CD14-positive monocyte (primary cell): ENCODE measurements at regions not wholly inside any gene's neighbourhood (a gene's known extent, or its start where the extent isn't known, plus 50 kb on each side); places are given as distances from the start of the nearest gene placed in this dataset.
A peak's percentile ranks its signal among the peaks of the same experiment; 100 is the strongest.

ENCODE experiments used
- DNase-seq, 3 donors: peaks; one replicate each; pipeline ENCODE4 v3.0.0-alpha.2; 2011 to 2022
- H2AFZ ChIP-seq: 2 replicates; pipeline ENCODE4 v1.6.0; 2012; ENCODE audit warnings: mild to moderate bottlenecking, low read depth, low read length, inconsistent platforms; ENCODE audit not compliant: insufficient read depth, poor library complexity, severe bottlenecking
- H3K27ac ChIP-seq, 2 donors: 1 replicate in 1 of 2; 2 replicates in 1 of 2; pipeline ENCODE4 v1.5.1; 2012 to 2013; ENCODE audit warnings: low read length in 2 of 2, control low read depth in 1 of 2, inconsistent platforms in 1 of 2, low read depth in 1 of 2, mild to moderate bottlenecking in 1 of 2
- H3K27me3 ChIP-seq, 2 donors: one replicate each; pipeline versions ENCODE4 v1.6.0 to v1.6.1; 2011 to 2013; ENCODE audit warnings: low read length in 2 of 2; ENCODE audit not compliant: control insufficient read depth in 2 of 2, insufficient read depth in 2 of 2
- H3K36me3 ChIP-seq, 2 donors: replicated peaks in 1 of 2; 1 replicate in 1 of 2; 2 replicates in 1 of 2; pipeline versions ENCODE4 v1.5.1 to v1.6.1; 2012 to 2013; ENCODE audit warnings: low read length in 2 of 2, control low read depth in 1 of 2, inconsistent platforms in 1 of 2, mild to moderate bottlenecking in 1 of 2; ENCODE audit not compliant: insufficient read depth in 2 of 2, control insufficient read depth in 1 of 2
- H3K4me1 ChIP-seq, 2 donors: 1 replicate in 1 of 2; 2 replicates in 1 of 2; pipeline versions ENCODE4 v1.5.1 to v1.6.1; 2012 to 2013; ENCODE audit warnings: low read length in 2 of 2, control low read depth in 1 of 2, inconsistent platforms in 1 of 2, mild to moderate bottlenecking in 1 of 2, moderate library complexity in 1 of 2; ENCODE audit not compliant: insufficient read depth in 2 of 2, control insufficient read depth in 1 of 2
- H3K4me2 ChIP-seq: replicated peaks from 2 replicates; pipeline ENCODE3; 2012; ENCODE audit warnings: low read length, moderate library complexity, mild to moderate bottlenecking; ENCODE audit not compliant: poor library complexity, severe bottlenecking; ENCODE audit errors: extremely low read depth
- H3K4me3 ChIP-seq, 3 experiments: fragments of 200-600 bp in 1 of 3; sonication (generic) in 1 of 3; replicated peaks in 1 of 3; 1 replicate in 2 of 3; 2 replicates in 1 of 3; pipeline ENCODE4 v1.5.1; 2011 to 2013; ENCODE audit warnings: low read length in 3 of 3, mild to moderate bottlenecking in 3 of 3, control low read depth in 2 of 3, low read depth in 2 of 3, inconsistent platforms in 1 of 3, moderate library complexity in 1 of 3
- H3K79me2 ChIP-seq: 2 replicates; pipeline ENCODE4 v1.6.0; 2012; ENCODE audit warnings: mild to moderate bottlenecking, control low read depth, inconsistent platforms, low read length, moderate library complexity; ENCODE audit not compliant: insufficient read depth
- H3K9ac ChIP-seq: 2 replicates; pipeline ENCODE4 v1.6.0; 2017; ENCODE audit warnings: low read length, mild to moderate bottlenecking; ENCODE audit not compliant: insufficient read depth, poor library complexity, severe bottlenecking
- H3K9me3 ChIP-seq, 2 donors: replicated peaks in 1 of 2; 1 replicate in 1 of 2; 2 replicates in 1 of 2; pipeline versions ENCODE4 v1.5.1 to v1.6.1; 2012 to 2013; ENCODE audit warnings: low read length in 2 of 2, control low read depth in 1 of 2; ENCODE audit not compliant: control insufficient read depth in 1 of 2, insufficient read depth in 1 of 2
- H4K20me1 ChIP-seq: 2 replicates; pipeline ENCODE4 v1.6.0; 2012; ENCODE audit warnings: mild to moderate bottlenecking, low read length, control low read depth, moderate library complexity; ENCODE audit not compliant: insufficient read depth
- H3K27ac Mint-ChIP-seq, 7 donors: one replicate each; pipeline ENCODE4 v1.8.0; 2020; ENCODE audit warnings: mild to moderate bottlenecking in 7 of 7, mixed read lengths in 7 of 7, moderate library complexity in 6 of 7, inconsistent platforms in 2 of 7
- H3K27me3 Mint-ChIP-seq, 3 donors: one replicate each; pipeline ENCODE4 v1.8.0; 2021 to 2022; ENCODE audit warnings: low read depth in 3 of 3, mild to moderate bottlenecking in 3 of 3, mixed read lengths in 3 of 3, moderate library complexity in 3 of 3, inconsistent platforms in 1 of 3
- H3K36me3 Mint-ChIP-seq, 2 donors: one replicate each; pipeline ENCODE4 v1.8.0; 2020; ENCODE audit warnings: mixed read lengths in 2 of 2, inconsistent platforms in 1 of 2, mild to moderate bottlenecking in 1 of 2
- H3K4me1 Mint-ChIP-seq: one replicate; pipeline ENCODE4 v1.8.0; 2020; ENCODE audit warnings: mild to moderate bottlenecking, mixed read lengths
- H3K4me3 Mint-ChIP-seq, 2 donors: one replicate each; pipeline ENCODE4 v1.8.0; 2020; ENCODE audit warnings: mild to moderate bottlenecking in 2 of 2, mixed read lengths in 2 of 2, moderate library complexity in 1 of 2
- H3K9me3 Mint-ChIP-seq, 7 donors: one replicate each; pipeline ENCODE4 v1.8.0; 2020 to 2022; ENCODE audit warnings: mixed read lengths in 7 of 7, mild to moderate bottlenecking in 6 of 7, moderate library complexity in 6 of 7, inconsistent platforms in 2 of 7
- WGBS: methylation state at CpG from one replicate; pipeline ENCODE4 v1.1.5; 2013; ENCODE audit warnings: missing lambda C conversion rate; ENCODE audit not compliant: insufficient coverage; 5-methylcytosine and 5-hydroxymethylcytosine counted together
- intact Hi-C, 2 donors: fragments of 100-400 bp; cut with micrococcal nuclease; formaldehyde crosslinking; loops; one replicate each; pipeline versions ENCODE4 v1.15.0 to v1.15.1; 2023
- TF ChIP-seq, protein P1 (sequence below): fragments of 200-600 bp; IDR thresholded peaks from one replicate; pipeline ENCODE4 v1.8.0; 2022; ENCODE audit warnings: antibody characterized with exemption, mild to moderate bottlenecking

- Mint-ChIP-seq H3K27ac (no peak overlapping the region), H3K36me3 (no peaks in the 10 kb centered on the region), H3K9me3 (peaks cover 2 to 13% (median 6%) of the 10 kb centered on the region in 7 donors), H3K27me3 (peaks cover 9 to 17% (median 9%) of the 10 kb centered on the region in 3 donors), H3K4me1 (peaks cover 6% of the 10 kb centered on the region), H3K4me3 (no peak overlapping the region)
- Histone ChIP-seq H3K9me3 (peaks cover 0 to 9% of the 10 kb centered on the region in 2 donors), H3K4me2 (no peak overlapping the region), H3K9ac (no peak overlapping the region), H3K36me3 (no peaks in the 10 kb centered on the region), H3K79me2 (no peaks in the 10 kb centered on the region), H2AFZ (no peak overlapping the region), H3K4me1 (no peaks in the 10 kb centered on the region), H3K27ac (no peak overlapping the region), H3K4me3 (no peak overlapping the region), H4K20me1 (no peaks in the 10 kb centered on the region), H3K27me3 (peaks cover 2% of the 10 kb centered on the region in 2 donors)
- TF ChIP-seq, protein P1, sequence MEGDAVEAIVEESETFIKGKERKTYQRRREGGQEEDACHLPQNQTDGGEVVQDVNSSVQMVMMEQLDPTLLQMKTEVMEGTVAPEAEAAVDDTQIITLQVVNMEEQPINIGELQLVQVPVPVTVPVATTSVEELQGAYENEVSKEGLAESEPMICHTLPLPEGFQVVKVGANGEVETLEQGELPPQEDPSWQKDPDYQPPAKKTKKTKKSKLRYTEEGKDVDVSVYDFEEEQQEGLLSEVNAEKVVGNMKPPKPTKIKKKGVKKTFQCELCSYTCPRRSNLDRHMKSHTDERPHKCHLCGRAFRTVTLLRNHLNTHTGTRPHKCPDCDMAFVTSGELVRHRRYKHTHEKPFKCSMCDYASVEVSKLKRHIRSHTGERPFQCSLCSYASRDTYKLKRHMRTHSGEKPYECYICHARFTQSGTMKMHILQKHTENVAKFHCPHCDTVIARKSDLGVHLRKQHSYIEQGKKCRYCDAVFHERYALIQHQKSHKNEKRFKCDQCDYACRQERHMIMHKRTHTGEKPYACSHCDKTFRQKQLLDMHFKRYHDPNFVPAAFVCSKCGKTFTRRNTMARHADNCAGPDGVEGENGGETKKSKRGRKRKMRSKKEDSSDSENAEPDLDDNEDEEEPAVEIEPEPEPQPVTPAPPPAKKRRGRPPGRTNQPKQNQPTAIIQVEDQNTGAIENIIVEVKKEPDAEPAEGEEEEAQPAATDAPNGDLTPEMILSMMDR = no peak
- no peak for DNase-seq
- intact Hi-C loops = no loop called here
- WGBS = 47% methylated on average over 3 of the region's 5 CpGs
These were observed 182.9 kb upstream of the PRKCQ start for GRCh38 chr10:6763001-6763400.

GRCh38 chr10:6759961-6760360 lies 179.9 kb upstream of the PRKCQ start:
- H4K20me1 ChIP-seq = no peaks in the 10 kb centered on the region
- H3K27me3 Mint-ChIP-seq = peaks cover 9 to 25% (median 13%) of the 10 kb centered on the region in 3 donors
- no peak overlapping the region for H3K4me3 ChIP-seq
- H3K27ac ChIP-seq = no peak overlapping the region
- no CpG with 5 or more reads among the region's 1 CpG for WGBS
- TF ChIP-seq, protein P1 = no peak
- peak overlapping the region in 1 of 2 donors; percentile 16 for H3K4me3 Mint-ChIP-seq
- intact Hi-C loops = no loop called here
- H3K4me1 Mint-ChIP-seq = no peaks in the 10 kb centered on the region
- no peaks in the 10 kb centered on the region for H3K79me2 ChIP-seq
- H3K27me3 ChIP-seq = peaks cover 5 to 7% of the 10 kb centered on the region in 2 donors
- no peak overlapping the region for H3K27ac Mint-ChIP-seq
- peaks cover 2 to 13% (median 5%) of the 10 kb centered on the region in 7 donors for H3K9me3 Mint-ChIP-seq
- no peak overlapping the region for H3K4me2 ChIP-seq
- H3K9ac ChIP-seq = no peak overlapping the region
- H3K9me3 ChIP-seq = peaks cover 0 to 9% of the 10 kb centered on the region in 2 donors
- no peaks in the 10 kb centered on the region for H3K36me3 ChIP-seq
- DNase-seq = no peak
- no peak overlapping the region for H2AFZ ChIP-seq
- H3K4me1 ChIP-seq = no peaks in the 10 kb centered on the region
- no peaks in the 10 kb centered on the region for H3K36me3 Mint-ChIP-seq
